GM21515 (cell line): ENCODE measurements at regions not wholly inside any gene's neighbourhood (a gene's known extent, or its start where the extent isn't known, plus 50 kb on each side); places are given as distances from the start of the nearest gene placed in this dataset.
A peak's percentile ranks its signal among the peaks of the same experiment; 100 is the strongest.
"Not testable (repeated sequence)": the region's sequence is repeated elsewhere in the genome, so short reads cannot be mapped to it uniquely, and the experiment has no call there.

Experiments used
- ATAC-seq: cut with Tn5 transposase; IDR thresholded peaks from one replicate; pipeline ENCODE4 v1.9.1; 2021; ENCODE audit not compliant: unreplicated experiment

- no peak for ATAC-seq
Observed at GRCh38 chr10:108582387-108582786, 1340.9 kb downstream of the XPNPEP1 start.

- no peak for ATAC-seq
Observed at GRCh38 chr10:108578258-108578657, 1345.1 kb downstream of the XPNPEP1 start.

GRCh38 chr10:108574233-108574632 is 1349.1 kb downstream of the XPNPEP1 start:
- no peak for ATAC-seq

- no peak for ATAC-seq
Observed at GRCh38 chr10:108568824-108569223, 1354.5 kb downstream of the XPNPEP1 start.

GRCh38 chr10:108567899-108568752 is 1355.2 kb downstream of the XPNPEP1 start:
- ATAC-seq = no peak

GRCh38 chr10:108566316-108567107 is 1356.8 kb downstream of the XPNPEP1 start:
- ATAC-seq = no peak

- no peak for ATAC-seq
Observed at GRCh38 chr10:108562105-108562504, 1361.2 kb downstream of the XPNPEP1 start.

- no peak for ATAC-seq
Observed at GRCh38 chr10:108561649-108562048, 1361.7 kb downstream of the XPNPEP1 start.

- no peak for ATAC-seq
Observed at GRCh38 chr10:108560488-108560887, 1362.8 kb downstream of the XPNPEP1 start.

- no peak for ATAC-seq
Observed at GRCh38 chr10:108556186-108556585, 1367.1 kb downstream of the XPNPEP1 start.

GRCh38 chr10:108545921-108546320 is 1377.4 kb downstream of the XPNPEP1 start:
- peak; percentile 80 for ATAC-seq

GRCh38 chr10:108544500-108545120 is 1378.7 kb downstream of the XPNPEP1 start:
- ATAC-seq = peak; percentile 78

- not testable (repeated sequence) for ATAC-seq
Observed at GRCh38 chr10:108533551-108533950, 1369.0 kb upstream of the SORCS1 start.

- no peak for ATAC-seq
Observed at GRCh38 chr10:108523016-108523800, 1358.7 kb upstream of the SORCS1 start.

- ATAC-seq = no peak
Observed at GRCh38 chr10:108521827-108522492, 1357.5 kb upstream of the SORCS1 start.

- ATAC-seq = no peak
Observed at GRCh38 chr10:108515821-108516220, 1351.3 kb upstream of the SORCS1 start.

- no peak for ATAC-seq
Observed at GRCh38 chr10:108500396-108500795, 1335.9 kb upstream of the SORCS1 start.

GRCh38 chr10:108496106-108496505 is 1331.6 kb upstream of the SORCS1 start:
- no peak for ATAC-seq

- ATAC-seq = no peak
Observed at GRCh38 chr10:108490944-108491343, 1326.4 kb upstream of the SORCS1 start.

- no peak for ATAC-seq
Observed at GRCh38 chr10:108471420-108471819, 1306.9 kb upstream of the SORCS1 start.
